PC-9 (cell line): ENCODE measurements at regions not wholly inside any gene's neighbourhood (a gene's known extent, or its start where the extent isn't known, plus 50 kb on each side); places are given as distances from the start of the nearest gene placed in this dataset.

ENCODE experiments used
- BruUV-seq: library from RNA; stranded (reverse); fragments of 400-500 nt; replicated peaks from 2 replicates; lab custom pipeline; 2021; lab: Mats Ljungman, UMichigan
- CTCF ChIA-PET: fragments of 300-600 bp; sonication (Branson Sonifier 250); formaldehyde crosslinking; loops from one replicate; lab custom pipeline; 2022; ENCODE audit warnings: antibody characterized with exemption; lab: Charles Lee
- POLR2A ChIA-PET: fragments of 300-600 bp; sonication (Branson Sonifier 250); formaldehyde crosslinking; loops from one replicate; lab custom pipeline; 2022; ENCODE audit warnings: antibody characterized with exemption; ENCODE audit not compliant: unreplicated experiment; lab: Charles Lee
- DNase-seq, 2 experiments: peaks; one replicate each; pipeline versions ENCODE4 v3.0.0 to v3.0.0-alpha.2; 2015 to 2022; ENCODE audit warnings: mixed read lengths in 1 of 2
- H2AFZ ChIP-seq: fragments of 200-600 bp; sonication (generic); 2 replicates; pipeline ENCODE4 v1.8.1; 2017; ENCODE audit warnings: antibody characterized with exemption
- H3F3A ChIP-seq: fragments of 200-600 bp; sonication (generic); 2 replicates; pipeline ENCODE4 v1.8.1; 2017; ENCODE audit warnings: antibody characterized with exemption, mild to moderate bottlenecking, low read depth; ENCODE audit not compliant: insufficient read depth
- H3K27ac ChIP-seq: fragments of 200-600 bp; sonication (generic); 2 replicates; pipeline ENCODE4 v1.6.1; 2016; ENCODE audit warnings: mixed run types
- H3K27me3 ChIP-seq: fragments of 200-600 bp; sonication (generic); 2 replicates; pipeline ENCODE4 v1.6.1; 2016; ENCODE audit warnings: low read depth, mixed run types; ENCODE audit not compliant: insufficient read depth
- H3K36me3 ChIP-seq: fragments of 200-600 bp; sonication (generic); 2 replicates; pipeline ENCODE4 v1.6.1; 2016; ENCODE audit warnings: low read depth, mixed run types
- H3K4me1 ChIP-seq: fragments of 200-600 bp; sonication (generic); replicated peaks from 2 replicates; pipeline ENCODE4 v1.6.1; 2016; ENCODE audit warnings: mixed run types; ENCODE audit not compliant: insufficient read depth
- H3K4me2 ChIP-seq: fragments of 200-600 bp; sonication (generic); 2 replicates; pipeline ENCODE4 v1.6.1; 2017; ENCODE audit warnings: mixed run types
- H3K4me3 ChIP-seq: fragments of 200-600 bp; sonication (generic); 2 replicates; pipeline ENCODE4 v1.6.1; 2016; ENCODE audit warnings: mixed run types
- H3K79me2 ChIP-seq: fragments of 200-600 bp; sonication (generic); 2 replicates; pipeline ENCODE4 v1.6.1; 2017; ENCODE audit warnings: low read depth, mixed run types
- H3K9me2 ChIP-seq: fragments of 200-600 bp; sonication (generic); 2 replicates; pipeline ENCODE4 v1.8.1; 2017; ENCODE audit warnings: mild to moderate bottlenecking; ENCODE audit not compliant: insufficient read depth
- H3K9me3 ChIP-seq: fragments of 200-600 bp; sonication (generic); 2 replicates; pipeline ENCODE4 v1.8.1; 2016; ENCODE audit warnings: low read depth; ENCODE audit not compliant: insufficient read depth
- H4K20me1 ChIP-seq: fragments of 200-600 bp; sonication (generic); 2 replicates; pipeline ENCODE4 v1.8.1; 2017; ENCODE audit not compliant: insufficient read depth
- EZH2 ChIP-seq: fragments of 200-600 bp; sonication (generic); IDR thresholded peaks from 2 replicates; pipeline ENCODE4 v1.8.0; 2017; ENCODE audit warnings: antibody characterized with exemption, low read depth
- intact Hi-C: fragments of 100-400 bp; cut with micrococcal nuclease; formaldehyde crosslinking; loops from one replicate; pipeline ENCODE4 v1.10.0; 2022; ENCODE audit not compliant: unreplicated experiment
- TF ChIP-seq, protein P1 (sequence below): fragments of 200-600 bp; sonication (generic); conservative IDR thresholded peaks from 2 replicates; pipeline ENCODE4 v1.6.1; 2017; ENCODE audit warnings: mixed run types, antibody characterized with exemption, mild to moderate bottlenecking, moderate library complexity

GRCh38 chr5:152532714-152533113 is 127.6 kb upstream of the NMUR2 start:
- no peaks in the 10 kb centered on the region for H3F3A ChIP-seq
- ChIA-PET CTCF (interaction anchor here (0.6 to 1.2 kb wide), 2 partner anchors 32 to 1432 kb away, joined by 5 to 9 read pairs; no protein-coding TSS in a partner anchor), POLR2A (interaction anchor here (0.6 kb wide), 1 partner anchor 1505 kb away, joined by 4 read pairs; no protein-coding TSS in a partner anchor)
- DNase-seq, result peak in 1 of 2 experiments; percentile 37
- no peaks in the 10 kb centered on the region for H3K9me3 ChIP-seq
- BruUV-seq, result no TSS peak
- no peak overlapping the region for H2AFZ ChIP-seq
- no peaks in the 10 kb centered on the region for H3K79me2 ChIP-seq
- no peaks in the 10 kb centered on the region for H4K20me1 ChIP-seq
- no peak for TF ChIP-seq EZH2
- TF ChIP-seq, protein P1, sequence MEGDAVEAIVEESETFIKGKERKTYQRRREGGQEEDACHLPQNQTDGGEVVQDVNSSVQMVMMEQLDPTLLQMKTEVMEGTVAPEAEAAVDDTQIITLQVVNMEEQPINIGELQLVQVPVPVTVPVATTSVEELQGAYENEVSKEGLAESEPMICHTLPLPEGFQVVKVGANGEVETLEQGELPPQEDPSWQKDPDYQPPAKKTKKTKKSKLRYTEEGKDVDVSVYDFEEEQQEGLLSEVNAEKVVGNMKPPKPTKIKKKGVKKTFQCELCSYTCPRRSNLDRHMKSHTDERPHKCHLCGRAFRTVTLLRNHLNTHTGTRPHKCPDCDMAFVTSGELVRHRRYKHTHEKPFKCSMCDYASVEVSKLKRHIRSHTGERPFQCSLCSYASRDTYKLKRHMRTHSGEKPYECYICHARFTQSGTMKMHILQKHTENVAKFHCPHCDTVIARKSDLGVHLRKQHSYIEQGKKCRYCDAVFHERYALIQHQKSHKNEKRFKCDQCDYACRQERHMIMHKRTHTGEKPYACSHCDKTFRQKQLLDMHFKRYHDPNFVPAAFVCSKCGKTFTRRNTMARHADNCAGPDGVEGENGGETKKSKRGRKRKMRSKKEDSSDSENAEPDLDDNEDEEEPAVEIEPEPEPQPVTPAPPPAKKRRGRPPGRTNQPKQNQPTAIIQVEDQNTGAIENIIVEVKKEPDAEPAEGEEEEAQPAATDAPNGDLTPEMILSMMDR, result peak; percentile 72
- H3K27me3 ChIP-seq, result peaks cover 16% of the 10 kb centered on the region
- H3K9me2 ChIP-seq, result no peaks in the 10 kb centered on the region
- no peak overlapping the region for H3K4me3 ChIP-seq
- intact Hi-C loops, result loop anchor here (1.0 to 10.0 kb wide), 2 partner anchors 612 to 1433 kb away; no protein-coding TSS in a partner anchor
- no peaks in the 10 kb centered on the region for H3K4me1 ChIP-seq
- H3K36me3 ChIP-seq, result no peaks in the 10 kb centered on the region
- no peak overlapping the region for H3K4me2 ChIP-seq
- H3K27ac ChIP-seq, result no peak overlapping the region

DNA sequence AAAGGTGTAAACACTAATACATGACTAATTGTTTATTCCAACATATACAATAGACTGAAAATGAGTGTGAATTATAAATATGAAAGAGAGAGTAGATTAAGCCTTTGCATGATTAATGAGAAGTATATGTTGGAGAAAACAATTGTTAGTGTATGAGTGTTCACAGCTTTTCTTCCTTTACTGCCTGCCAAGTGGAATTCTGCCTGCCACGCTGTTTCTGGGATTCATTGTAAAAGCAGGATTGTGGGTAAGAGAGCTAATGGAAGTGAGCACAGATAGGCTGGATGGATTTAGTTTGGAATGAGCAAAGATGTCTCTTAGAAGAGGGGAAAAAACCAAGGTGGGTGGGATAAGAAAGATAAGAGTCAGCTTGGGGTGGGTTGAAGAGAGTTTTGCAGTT is 129.6 kb upstream of the NMUR2 start:
- Histone ChIP-seq H3K9me3 (no peaks in the 10 kb centered on the region), H4K20me1 (no peaks in the 10 kb centered on the region), H2AFZ (no peak overlapping the region), H3K79me2 (no peaks in the 10 kb centered on the region), H3K4me2 (no peak overlapping the region), H3K4me3 (no peak overlapping the region), H3F3A (no peaks in the 10 kb centered on the region), H3K9me2 (no peaks in the 10 kb centered on the region), H3K27ac (no peak overlapping the region), H3K36me3 (no peaks in the 10 kb centered on the region), H3K27me3 (no peaks in the 10 kb centered on the region), H3K4me1 (no peaks in the 10 kb centered on the region)
- BruUV-seq, result no TSS peak
- TF ChIP-seq, protein P1, result no peak
- TF ChIP-seq EZH2, result no peak
- POLR2A ChIA-PET, result no interaction called here
- intact Hi-C loops, result loop anchor here (10.0 kb wide), 1 partner anchor 610 kb away; no protein-coding TSS in a partner anchor
- DNase-seq, result no peak
- CTCF ChIA-PET, result no interaction called here

- ChIA-PET POLR2A (no interaction called here), CTCF (no interaction called here)
- Histone ChIP-seq H3K9me2 (no peaks in the 10 kb centered on the region), H2AFZ (no peak overlapping the region), H3K9me3 (no peaks in the 10 kb centered on the region), H3K4me3 (no peak overlapping the region), H3K79me2 (no peaks in the 10 kb centered on the region), H3K4me1 (no peaks in the 10 kb centered on the region), H3K27ac (no peak overlapping the region), H4K20me1 (no peaks in the 10 kb centered on the region), H3K4me2 (no peak overlapping the region), H3F3A (no peaks in the 10 kb centered on the region), H3K27me3 (no peaks in the 10 kb centered on the region), H3K36me3 (no peaks in the 10 kb centered on the region)
- no peak for DNase-seq
- intact Hi-C loops, result no loop called here
- no peak for TF ChIP-seq EZH2
- no TSS peak for BruUV-seq
Observed at GRCh38 chr5:152542741-152543140, 137.7 kb upstream of the NMUR2 start.

DNA sequence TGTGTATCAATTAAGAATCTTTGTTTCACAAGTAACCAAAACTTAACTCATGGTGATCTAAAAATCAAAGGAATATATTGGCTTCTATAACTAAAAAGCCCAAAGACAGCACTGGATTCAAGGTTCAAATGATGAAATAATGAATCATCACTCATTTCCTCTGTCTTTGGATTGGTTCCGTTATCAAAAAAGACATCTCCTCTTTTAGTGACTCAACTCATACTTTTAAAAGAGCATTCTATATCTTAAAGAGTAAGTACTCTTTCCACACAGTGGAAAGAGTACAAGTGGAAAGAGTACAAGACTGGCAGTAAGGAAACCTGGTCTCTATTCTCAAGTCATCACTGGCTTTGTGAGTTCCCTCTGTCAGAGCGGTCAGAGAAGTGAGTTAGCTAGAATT is 141.4 kb upstream of the NMUR2 start:
- no peaks in the 10 kb centered on the region for H3K27me3 ChIP-seq
- H2AFZ ChIP-seq, result no peak overlapping the region
- H3K4me1 ChIP-seq, result no peaks in the 10 kb centered on the region
- no peak for DNase-seq
- H3K79me2 ChIP-seq, result no peaks in the 10 kb centered on the region
- CTCF ChIA-PET, result no interaction called here
- H3K4me2 ChIP-seq, result no peak overlapping the region
- TF ChIP-seq, protein P1, result no peak
- TF ChIP-seq EZH2, result no peak
- intact Hi-C loops, result no loop called here
- no peaks in the 10 kb centered on the region for H3K9me3 ChIP-seq
- no peaks in the 10 kb centered on the region for H3F3A ChIP-seq
- H3K27ac ChIP-seq, result no peak overlapping the region
- H4K20me1 ChIP-seq, result no peaks in the 10 kb centered on the region
- H3K4me3 ChIP-seq, result no peak overlapping the region
- H3K36me3 ChIP-seq, result no peaks in the 10 kb centered on the region
- no peaks in the 10 kb centered on the region for H3K9me2 ChIP-seq
- POLR2A ChIA-PET, result no interaction called here
- no TSS peak for BruUV-seq
